AG10803 (cell line): ENCODE measurements at regions not wholly inside any gene's neighbourhood (a gene's known extent, or its start where the extent isn't known, plus 50 kb on each side); places are given as distances from the start of the nearest gene placed in this dataset.

ENCODE experiments used
- DNase-seq: peaks from one replicate; pipeline ENCODE4 v3.0.0; 2010; ENCODE audit warnings: low read depth
- H3K4me3 ChIP-seq: 2 replicates; pipeline ENCODE4 v1.5.1; 2011; ENCODE audit warnings: mild to moderate bottlenecking, low read length, control low read depth
- CTCF ChIP-seq: conservative IDR thresholded peaks from 2 replicates; pipeline ENCODE4 v1.5.1; 2011; ENCODE audit warnings: mild to moderate bottlenecking, low read length, control low read depth, inconsistent platforms

- no peak for TF ChIP-seq CTCF
- no peak overlapping the region for H3K4me3 ChIP-seq
- DNase-seq, result no peak
Measured at GRCh38 chr12:63226792-63227463, 75.9 kb upstream of the AVPR1A start.

- no peak overlapping the region for H3K4me3 ChIP-seq
- TF ChIP-seq CTCF, result no peak
- DNase-seq, result no peak
Measured at GRCh38 chr12:63224396-63224795, 73.4 kb upstream of the AVPR1A start.

GRCh38 chr12:63223128-63223527 is 72.1 kb upstream of the AVPR1A start:
- no peak for TF ChIP-seq CTCF
- DNase-seq, result no peak
- no peak overlapping the region for H3K4me3 ChIP-seq

- TF ChIP-seq CTCF, result no peak
- H3K4me3 ChIP-seq, result no peak overlapping the region
- no peak for DNase-seq
Measured at GRCh38 chr12:63222582-63222981, 71.6 kb upstream of the AVPR1A start.

- no peak for TF ChIP-seq CTCF
- H3K4me3 ChIP-seq, result no peak overlapping the region
- DNase-seq, result no peak
Measured at GRCh38 chr12:63220921-63221320, 69.9 kb upstream of the AVPR1A start.

GRCh38 chr12:63212316-63212715 is 61.3 kb upstream of the AVPR1A start:
- TF ChIP-seq CTCF, result no peak
- no peak overlapping the region for H3K4me3 ChIP-seq
- DNase-seq, result no peak

GRCh38 chr12:63208956-63209355 is 58.0 kb upstream of the AVPR1A start:
- no peak for TF ChIP-seq CTCF
- DNase-seq, result no peak
- no peak overlapping the region for H3K4me3 ChIP-seq
